ENCODE measurements at regions not wholly inside any gene's neighbourhood (a gene's known extent, or its start where the extent isn't known, plus 50 kb on each side); places are given as distances from the start of the nearest gene placed in this dataset.

- TF ChIP-seq, protein P1, sequence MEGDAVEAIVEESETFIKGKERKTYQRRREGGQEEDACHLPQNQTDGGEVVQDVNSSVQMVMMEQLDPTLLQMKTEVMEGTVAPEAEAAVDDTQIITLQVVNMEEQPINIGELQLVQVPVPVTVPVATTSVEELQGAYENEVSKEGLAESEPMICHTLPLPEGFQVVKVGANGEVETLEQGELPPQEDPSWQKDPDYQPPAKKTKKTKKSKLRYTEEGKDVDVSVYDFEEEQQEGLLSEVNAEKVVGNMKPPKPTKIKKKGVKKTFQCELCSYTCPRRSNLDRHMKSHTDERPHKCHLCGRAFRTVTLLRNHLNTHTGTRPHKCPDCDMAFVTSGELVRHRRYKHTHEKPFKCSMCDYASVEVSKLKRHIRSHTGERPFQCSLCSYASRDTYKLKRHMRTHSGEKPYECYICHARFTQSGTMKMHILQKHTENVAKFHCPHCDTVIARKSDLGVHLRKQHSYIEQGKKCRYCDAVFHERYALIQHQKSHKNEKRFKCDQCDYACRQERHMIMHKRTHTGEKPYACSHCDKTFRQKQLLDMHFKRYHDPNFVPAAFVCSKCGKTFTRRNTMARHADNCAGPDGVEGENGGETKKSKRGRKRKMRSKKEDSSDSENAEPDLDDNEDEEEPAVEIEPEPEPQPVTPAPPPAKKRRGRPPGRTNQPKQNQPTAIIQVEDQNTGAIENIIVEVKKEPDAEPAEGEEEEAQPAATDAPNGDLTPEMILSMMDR (conservative IDR thresholded peaks at IDR 0.05): no peak
- TF ChIP-seq ZFX (IDR thresholded peaks at IDR 0.05): no peak
Measured at GRCh38 chr15:35271371-35272043, 186.4 kb upstream of the NANOGP8 start.
